A673 (cell line): ENCODE measurements at regions not wholly inside any gene's neighbourhood (a gene's known extent, or its start where the extent isn't known, plus 50 kb on each side); places are given as distances from the start of the nearest gene placed in this dataset.

Experiments
- BruUV-seq: library from RNA; stranded (reverse); fragments of 400-500 nt; replicated peaks from 2 replicates; lab custom pipeline; 2021; lab: Mats Ljungman, UMichigan
- CTCF ChIA-PET: fragments of 300-600 bp; sonication (Branson Sonifier 250); formaldehyde crosslinking; loops from one replicate; lab custom pipeline; 2022; ENCODE audit warnings: antibody characterized with exemption; lab: Charles Lee
- POLR2A ChIA-PET: fragments of 300-600 bp; sonication (Branson Sonifier 250); formaldehyde crosslinking; loops from one replicate; lab custom pipeline; 2022; ENCODE audit warnings: antibody characterized with exemption; ENCODE audit not compliant: low non-redundant PET; lab: Charles Lee
- DNase-seq: peaks from one replicate; pipeline ENCODE4 v3.0.0-alpha.2; 2015; ENCODE audit warnings: low spot score
- H3K27ac ChIP-seq: fragments of 200-600 bp; sonication (generic); 2 replicates; pipeline ENCODE4 v1.5.1; 2016; ENCODE audit warnings: mixed run types, low read depth, mild to moderate bottlenecking, mixed read lengths, antibody characterized with exemption, low read length; ENCODE audit not compliant: poor library complexity, severe bottlenecking
- H3K27me3 ChIP-seq: fragments of 200-600 bp; sonication (generic); replicated peaks from 2 replicates; pipeline ENCODE4 v1.6.1; 2017; ENCODE audit warnings: mixed run types, low read depth, mild to moderate bottlenecking, mixed read lengths, antibody characterized with exemption, low read length; ENCODE audit not compliant: insufficient read depth, poor library complexity
- H3K36me3 ChIP-seq: fragments of 200-600 bp; sonication (generic); 2 replicates; pipeline ENCODE4 v1.6.1; 2016; ENCODE audit warnings: mixed run types, mild to moderate bottlenecking, mixed read lengths, antibody characterized with exemption, low read length; ENCODE audit not compliant: insufficient read depth, poor library complexity, severe bottlenecking
- H3K4me1 ChIP-seq: fragments of 200-600 bp; sonication (generic); 2 replicates; pipeline ENCODE4 v1.6.1; 2017; ENCODE audit warnings: mixed run types, mild to moderate bottlenecking, mixed read lengths, antibody characterized with exemption, low read length; ENCODE audit not compliant: insufficient read depth, poor library complexity, severe bottlenecking
- H3K4me3 ChIP-seq: fragments of 200-600 bp; sonication (generic); 2 replicates; pipeline ENCODE4 v1.5.1; 2016; ENCODE audit warnings: low read depth, mixed run types, mild to moderate bottlenecking, mixed read lengths, low read length; ENCODE audit not compliant: poor library complexity, severe bottlenecking
- H3K9me3 ChIP-seq: fragments of 200-600 bp; sonication (generic); 2 replicates; pipeline ENCODE4 v1.6.1; 2016; ENCODE audit warnings: mixed run types, low read depth, mild to moderate bottlenecking, mixed read lengths, antibody characterized with exemption, low read length; ENCODE audit not compliant: poor library complexity, severe bottlenecking
- CTCF ChIP-seq: fragments of 300-800, 200-600 bp; sonication (generic); conservative IDR thresholded peaks from 2 replicates; pipeline ENCODE4 v1.5.1; 2017; ENCODE audit warnings: low read depth, mild to moderate bottlenecking, antibody characterized with exemption, low read length, moderate library complexity, mixed read lengths
- EZH2 ChIP-seq: fragments of 200-600 bp; sonication (generic); IDR thresholded peaks from 2 replicates; pipeline ENCODE4 v1.6.1; 2017; ENCODE audit warnings: borderline replicate concordance, low read depth, mild to moderate bottlenecking, mixed read lengths, antibody characterized with exemption, low read length; ENCODE audit not compliant: poor library complexity, severe bottlenecking
- intact Hi-C: fragments of 100-400 bp; cut with micrococcal nuclease; formaldehyde crosslinking; loops from one replicate; pipeline ENCODE4 v1.10.0; 2022; ENCODE audit not compliant: unreplicated experiment

GRCh38 chr10:21265622-21266021, 259.9 kb downstream of the SKIDA1 start:
- H3K27me3 ChIP-seq = no peaks in the 10 kb centered on the region
- POLR2A ChIA-PET = no interaction called here
- intact Hi-C loops = loop anchor here (5.0 kb wide), 1 partner anchor 93 kb away; no protein-coding TSS in a partner anchor
- H3K27ac ChIP-seq = no peak overlapping the region
- no peaks in the 10 kb centered on the region for H3K36me3 ChIP-seq
- no peaks in the 10 kb centered on the region for H3K9me3 ChIP-seq
- CTCF ChIA-PET = no interaction called here
- no peaks in the 10 kb centered on the region for H3K4me1 ChIP-seq
- DNase-seq = no peak
- no TSS peak for BruUV-seq
- H3K4me3 ChIP-seq = no peak overlapping the region
- TF ChIP-seq EZH2 (no peak), CTCF (no peak)

GRCh38 chr10:21264271-21264670, 261.2 kb downstream of the SKIDA1 start:
- Histone ChIP-seq H3K27me3 (no peaks in the 10 kb centered on the region), H3K4me3 (no peak overlapping the region), H3K27ac (no peak overlapping the region), H3K4me1 (no peaks in the 10 kb centered on the region), H3K36me3 (no peaks in the 10 kb centered on the region), H3K9me3 (no peaks in the 10 kb centered on the region)
- no peak for DNase-seq
- intact Hi-C loops = no loop called here
- ChIA-PET POLR2A (no interaction called here), CTCF (interaction anchor here (1.0 kb wide), 1 partner anchor 15 kb away, joined by 3 read pairs; no protein-coding TSS in a partner anchor)
- no TSS peak for BruUV-seq
- TF ChIP-seq EZH2 = no peak
- no peak for TF ChIP-seq CTCF

- BruUV-seq = no TSS peak
- no peaks in the 10 kb centered on the region for H3K36me3 ChIP-seq
- no peak for DNase-seq
- no peaks in the 10 kb centered on the region for H3K9me3 ChIP-seq
- TF ChIP-seq CTCF = no peak
- TF ChIP-seq EZH2 = no peak
- H3K27ac ChIP-seq = no peak overlapping the region
- no peak overlapping the region for H3K4me3 ChIP-seq
- ChIA-PET POLR2A (no interaction called here), CTCF (interaction anchor here (1.0 kb wide), 1 partner anchor 15 kb away, joined by 3 read pairs; no protein-coding TSS in a partner anchor)
- intact Hi-C loops = no loop called here
- no peaks in the 10 kb centered on the region for H3K27me3 ChIP-seq
- no peaks in the 10 kb centered on the region for H3K4me1 ChIP-seq
Measured at GRCh38 chr10:21263839-21264238, 261.6 kb downstream of the SKIDA1 start.
